A673 (cell line): ENCODE measurements at regions not wholly inside any gene's neighbourhood (a gene's known extent, or its start where the extent isn't known, plus 50 kb on each side); places are given as distances from the start of the nearest gene placed in this dataset.

Experiments used
- BruUV-seq: library from RNA; stranded (reverse); fragments of 400-500 nt; replicated peaks from 2 replicates; lab custom pipeline; 2021; lab: Mats Ljungman, UMichigan
- CTCF ChIA-PET: fragments of 300-600 bp; sonication (Branson Sonifier 250); formaldehyde crosslinking; loops from one replicate; lab custom pipeline; 2022; ENCODE audit warnings: antibody characterized with exemption; lab: Charles Lee
- POLR2A ChIA-PET: fragments of 300-600 bp; sonication (Branson Sonifier 250); formaldehyde crosslinking; loops from one replicate; lab custom pipeline; 2022; ENCODE audit warnings: antibody characterized with exemption; ENCODE audit not compliant: low non-redundant PET; lab: Charles Lee
- DNase-seq: peaks from one replicate; pipeline ENCODE4 v3.0.0-alpha.2; 2015; ENCODE audit warnings: low spot score
- H3K27ac ChIP-seq: fragments of 200-600 bp; sonication (generic); 2 replicates; pipeline ENCODE4 v1.5.1; 2016; ENCODE audit warnings: mixed run types, low read depth, mild to moderate bottlenecking, mixed read lengths, antibody characterized with exemption, low read length; ENCODE audit not compliant: poor library complexity, severe bottlenecking
- H3K27me3 ChIP-seq: fragments of 200-600 bp; sonication (generic); replicated peaks from 2 replicates; pipeline ENCODE4 v1.6.1; 2017; ENCODE audit warnings: mixed run types, low read depth, mild to moderate bottlenecking, mixed read lengths, antibody characterized with exemption, low read length; ENCODE audit not compliant: insufficient read depth, poor library complexity
- H3K36me3 ChIP-seq: fragments of 200-600 bp; sonication (generic); 2 replicates; pipeline ENCODE4 v1.6.1; 2016; ENCODE audit warnings: mixed run types, mild to moderate bottlenecking, mixed read lengths, antibody characterized with exemption, low read length; ENCODE audit not compliant: insufficient read depth, poor library complexity, severe bottlenecking
- H3K4me1 ChIP-seq: fragments of 200-600 bp; sonication (generic); 2 replicates; pipeline ENCODE4 v1.6.1; 2017; ENCODE audit warnings: mixed run types, mild to moderate bottlenecking, mixed read lengths, antibody characterized with exemption, low read length; ENCODE audit not compliant: insufficient read depth, poor library complexity, severe bottlenecking
- H3K4me3 ChIP-seq: fragments of 200-600 bp; sonication (generic); 2 replicates; pipeline ENCODE4 v1.5.1; 2016; ENCODE audit warnings: low read depth, mixed run types, mild to moderate bottlenecking, mixed read lengths, low read length; ENCODE audit not compliant: poor library complexity, severe bottlenecking
- H3K9me3 ChIP-seq: fragments of 200-600 bp; sonication (generic); 2 replicates; pipeline ENCODE4 v1.6.1; 2016; ENCODE audit warnings: mixed run types, low read depth, mild to moderate bottlenecking, mixed read lengths, antibody characterized with exemption, low read length; ENCODE audit not compliant: poor library complexity, severe bottlenecking
- CTCF ChIP-seq: fragments of 300-800, 200-600 bp; sonication (generic); conservative IDR thresholded peaks from 2 replicates; pipeline ENCODE4 v1.5.1; 2017; ENCODE audit warnings: low read depth, mild to moderate bottlenecking, antibody characterized with exemption, low read length, moderate library complexity, mixed read lengths
- EZH2 ChIP-seq: fragments of 200-600 bp; sonication (generic); IDR thresholded peaks from 2 replicates; pipeline ENCODE4 v1.6.1; 2017; ENCODE audit warnings: borderline replicate concordance, low read depth, mild to moderate bottlenecking, mixed read lengths, antibody characterized with exemption, low read length; ENCODE audit not compliant: poor library complexity, severe bottlenecking
- intact Hi-C: fragments of 100-400 bp; cut with micrococcal nuclease; formaldehyde crosslinking; loops from one replicate; pipeline ENCODE4 v1.10.0; 2022; ENCODE audit not compliant: unreplicated experiment

GRCh38 chr13:40273253-40274025 lies 393.0 kb downstream of the FOXO1 start:
- CTCF ChIA-PET: no interaction called here
- Histone ChIP-seq H3K4me3 (no peak overlapping the region), H3K4me1 (peaks cover 8% of the 10 kb centered on the region), H3K27me3 (peaks cover 19% of the 10 kb centered on the region), H3K27ac (no peak overlapping the region), H3K9me3 (no peaks in the 10 kb centered on the region), H3K36me3 (no peaks in the 10 kb centered on the region)
- POLR2A ChIA-PET: no interaction called here
- intact Hi-C loops: no loop called here
- no TSS peak for BruUV-seq
- TF ChIP-seq EZH2: no peak
- TF ChIP-seq CTCF: no peak
- no peak for DNase-seq

GRCh38 chr13:40274103-40274502 lies 392.3 kb downstream of the FOXO1 start:
- peaks cover 19% of the 10 kb centered on the region for H3K27me3 ChIP-seq
- no peaks in the 10 kb centered on the region for H3K9me3 ChIP-seq
- H3K4me3 ChIP-seq: no peak overlapping the region
- no peaks in the 10 kb centered on the region for H3K36me3 ChIP-seq
- ChIA-PET CTCF (no interaction called here), POLR2A (no interaction called here)
- DNase-seq: no peak
- TF ChIP-seq EZH2 (no peak), CTCF (no peak)
- no peak overlapping the region for H3K27ac ChIP-seq
- intact Hi-C loops: no loop called here
- H3K4me1 ChIP-seq: peaks cover 8% of the 10 kb centered on the region
- BruUV-seq: no TSS peak

- no TSS peak for BruUV-seq
- intact Hi-C loops: no loop called here
These were observed 391.3 kb downstream of the FOXO1 start for GRCh38 chr13:40275155-40275554.

More at GRCh38 chr13:40275155-40275554, 391.3 kb downstream of the FOXO1 start:
- ChIA-PET CTCF (no interaction called here), POLR2A (no interaction called here)
- Histone ChIP-seq H3K4me3 (no peak overlapping the region), H3K36me3 (no peaks in the 10 kb centered on the region), H3K4me1 (peaks cover 8% of the 10 kb centered on the region), H3K9me3 (no peaks in the 10 kb centered on the region), H3K27ac (no peak overlapping the region), H3K27me3 (peaks cover 11% of the 10 kb centered on the region)
- no peak for DNase-seq
- TF ChIP-seq EZH2: no peak
- TF ChIP-seq CTCF: no peak
